Erythroblast (primary cell): ENCODE measurements at regions not wholly inside any gene's neighbourhood (a gene's known extent, or its start where the extent isn't known, plus 50 kb on each side); places are given as distances from the start of the nearest gene placed in this dataset.

Experiments
- GATA1 ChIP-seq: IDR thresholded peaks from 2 replicates; pipeline ENCODE4 v1.6.1; 2011; ENCODE audit warnings: low read depth, mild to moderate bottlenecking, control low read depth, low read length, moderate library complexity
- POLR2A ChIP-seq: IDR thresholded peaks from 2 replicates; pipeline ENCODE4 v1.6.1; 2011; ENCODE audit warnings: mild to moderate bottlenecking, low read length

DNA sequence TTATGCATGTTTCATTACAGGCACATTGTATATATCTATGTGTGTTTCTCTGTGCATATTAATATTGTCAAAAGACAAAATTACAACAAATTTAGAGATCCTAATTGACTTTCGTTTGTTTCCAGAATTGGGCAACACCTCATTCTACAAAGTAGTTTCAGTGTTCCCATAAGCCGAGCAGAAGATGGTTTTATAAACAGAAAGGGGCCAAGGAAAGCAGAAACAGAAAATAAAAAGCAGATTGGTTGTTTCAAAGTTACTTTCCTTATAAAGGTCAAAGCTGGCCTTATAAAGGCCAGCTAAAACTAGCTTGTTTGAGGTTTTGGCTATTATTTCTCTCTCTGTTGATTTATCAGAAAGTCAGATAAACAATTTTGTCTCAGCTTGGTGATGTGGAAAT lies 116.2 kb upstream of the FGGY start:
- no peak for TF ChIP-seq GATA1
- TF ChIP-seq POLR2A, result no peak
